Left lung (tissue), 4 donors: ENCODE measurements at regions not wholly inside any gene's neighbourhood (a gene's known extent, or its start where the extent isn't known, plus 50 kb on each side); places are given as distances from the start of the nearest gene placed in this dataset.
A peak's percentile ranks its signal among the peaks of the same experiment; 100 is the strongest.

Source experiments
- ATAC-seq: fragments of 200-7000 bp; cut with Tn5 transposase; one replicate; pipeline ENCODE4 v1.9.1; 2020; ENCODE audit warnings: moderate library complexity
- DNase-seq, 4 donors: peaks; one replicate each; pipeline ENCODE4 v3.0.0-alpha.2; 2013 to 2020
- H3K27ac ChIP-seq, 2 donors: fragments of 200-600 bp; sonication (generic) in 1 of 2; one replicate each; pipeline versions ENCODE4 v1.5.0 to v1.8.0; 2020 to 2021
- H3K27me3 ChIP-seq, 2 donors: fragments of 200-600 bp; sonication (generic) in 1 of 2; one replicate each; pipeline versions ENCODE4 v1.5.0 to v1.8.0; 2020 to 2021
- H3K36me3 ChIP-seq, 2 donors: fragments of 200-600 bp; sonication (generic) in 1 of 2; one replicate each; pipeline versions ENCODE4 v1.5.0 to v1.8.0; 2020 to 2021
- H3K4me1 ChIP-seq, 2 donors: fragments of 200-600 bp; one replicate each; pipeline ENCODE4 v1.8.0; 2021
- H3K4me3 ChIP-seq, 2 donors: fragments of 200-600 bp; sonication (generic) in 1 of 2; one replicate each; pipeline versions ENCODE4 v1.5.0 to v1.8.0; 2020 to 2021; ENCODE audit warnings: mild to moderate bottlenecking in 1 of 2
- H3K9me3 ChIP-seq, 2 donors: fragments of 200-600 bp; sonication (generic) in 1 of 2; one replicate each; pipeline versions ENCODE4 v1.5.0 to v1.8.0; 2020 to 2021
- intact Hi-C, 2 donors: fragments of 100-400 bp; cut with DNase I; formaldehyde crosslinking; loops; one replicate each; pipeline versions ENCODE4 v1.11.2 to v1.14.2; 2022
- TF ChIP-seq, protein P1 (sequence below), 2 donors: fragments of 200-600 bp; sonication (generic) in 1 of 2; IDR thresholded peaks; one replicate each; pipeline versions ENCODE4 v1.5.0 to v1.8.0; 2021; ENCODE audit warnings: antibody characterized with exemption in 2 of 2
- donor health status: DM: no; HTN: yes; CAD: no.
- donor health status: DM: no; HTN: no; CAD: no.

DNA sequence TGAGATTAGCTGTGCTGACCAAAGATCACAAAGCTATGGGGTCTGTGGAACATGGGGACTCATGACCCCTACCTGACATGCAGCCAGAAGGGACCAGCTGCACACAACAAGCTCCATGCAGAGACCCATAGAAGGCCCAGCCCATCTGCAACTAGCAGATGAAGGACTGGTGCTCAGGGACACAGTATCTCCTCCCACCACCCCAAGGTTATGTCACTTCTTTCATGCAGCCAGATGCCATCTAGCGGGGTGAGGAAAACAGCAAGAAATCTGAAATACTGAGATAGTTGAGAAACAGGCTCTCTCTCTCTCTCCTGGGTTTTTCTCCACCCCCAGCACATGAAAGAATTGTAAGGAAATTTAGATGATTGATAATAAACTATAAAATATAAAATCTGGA is 161.3 kb upstream of the DAPK1 start:
- Histone ChIP-seq H3K4me1 (peaks cover 0 to 11% of the 10 kb centered on the region in 2 donors), H3K36me3 (no peaks in the 10 kb centered on the region), H3K4me3 (no peak overlapping the region), H3K27ac (no peak overlapping the region), H3K27me3 (peaks cover 0 to 21% of the 10 kb centered on the region in 2 donors), H3K9me3 (peaks cover 0 to 7% of the 10 kb centered on the region in 2 donors)
- DNase-seq (no peak), ATAC-seq (peak; percentile 22)
- intact Hi-C loops: loop anchor here in 1 of 2 donors (5.0 kb wide), 1 partner anchor 321 kb away; no protein-coding TSS in a partner anchor
- TF ChIP-seq, protein P1, sequence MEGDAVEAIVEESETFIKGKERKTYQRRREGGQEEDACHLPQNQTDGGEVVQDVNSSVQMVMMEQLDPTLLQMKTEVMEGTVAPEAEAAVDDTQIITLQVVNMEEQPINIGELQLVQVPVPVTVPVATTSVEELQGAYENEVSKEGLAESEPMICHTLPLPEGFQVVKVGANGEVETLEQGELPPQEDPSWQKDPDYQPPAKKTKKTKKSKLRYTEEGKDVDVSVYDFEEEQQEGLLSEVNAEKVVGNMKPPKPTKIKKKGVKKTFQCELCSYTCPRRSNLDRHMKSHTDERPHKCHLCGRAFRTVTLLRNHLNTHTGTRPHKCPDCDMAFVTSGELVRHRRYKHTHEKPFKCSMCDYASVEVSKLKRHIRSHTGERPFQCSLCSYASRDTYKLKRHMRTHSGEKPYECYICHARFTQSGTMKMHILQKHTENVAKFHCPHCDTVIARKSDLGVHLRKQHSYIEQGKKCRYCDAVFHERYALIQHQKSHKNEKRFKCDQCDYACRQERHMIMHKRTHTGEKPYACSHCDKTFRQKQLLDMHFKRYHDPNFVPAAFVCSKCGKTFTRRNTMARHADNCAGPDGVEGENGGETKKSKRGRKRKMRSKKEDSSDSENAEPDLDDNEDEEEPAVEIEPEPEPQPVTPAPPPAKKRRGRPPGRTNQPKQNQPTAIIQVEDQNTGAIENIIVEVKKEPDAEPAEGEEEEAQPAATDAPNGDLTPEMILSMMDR (IDR thresholded peaks at IDR 0.05): no peak

DNA sequence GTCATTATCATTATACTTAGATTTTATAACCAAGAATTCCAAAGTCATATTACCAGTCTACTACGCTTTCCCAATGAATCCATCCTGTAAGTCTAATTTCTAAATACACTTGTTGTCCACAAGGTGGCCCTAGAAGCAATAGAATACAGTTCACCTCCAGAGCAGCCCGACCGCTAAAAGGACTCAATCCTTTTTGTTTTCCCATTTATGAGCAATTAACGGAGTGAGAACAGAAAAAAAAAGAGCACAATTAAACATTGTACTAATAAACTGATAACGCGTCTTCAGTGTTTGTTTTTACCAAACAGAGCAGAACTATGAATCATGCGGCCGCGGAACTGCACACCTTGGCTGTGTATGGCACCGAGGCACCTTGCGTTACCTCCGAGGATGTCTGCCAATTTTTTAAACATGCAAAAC is 160.7 kb upstream of the DAPK1 start:
- Histone ChIP-seq H3K9me3 (peaks cover 0 to 2% of the 10 kb centered on the region in 2 donors), H3K36me3 (no peaks in the 10 kb centered on the region), H3K27me3 (peaks cover 0 to 21% of the 10 kb centered on the region in 2 donors), H3K4me1 (peaks cover 0 to 11% of the 10 kb centered on the region in 2 donors), H3K4me3 (peak overlapping the region; percentile 9 to 11), H3K27ac (no peak overlapping the region)
- intact Hi-C loops: loop anchor here in 1 of 2 donors (5.0 kb wide), 1 partner anchor 320 kb away; no protein-coding TSS in a partner anchor
- TF ChIP-seq, protein P1 (IDR thresholded peaks at IDR 0.05): peak; percentile 56 to 59
- ATAC-seq: peak; percentile 95
- peak in 3 of 4 donors; percentile 41 to 89 (median 75) for DNase-seq

DNA sequence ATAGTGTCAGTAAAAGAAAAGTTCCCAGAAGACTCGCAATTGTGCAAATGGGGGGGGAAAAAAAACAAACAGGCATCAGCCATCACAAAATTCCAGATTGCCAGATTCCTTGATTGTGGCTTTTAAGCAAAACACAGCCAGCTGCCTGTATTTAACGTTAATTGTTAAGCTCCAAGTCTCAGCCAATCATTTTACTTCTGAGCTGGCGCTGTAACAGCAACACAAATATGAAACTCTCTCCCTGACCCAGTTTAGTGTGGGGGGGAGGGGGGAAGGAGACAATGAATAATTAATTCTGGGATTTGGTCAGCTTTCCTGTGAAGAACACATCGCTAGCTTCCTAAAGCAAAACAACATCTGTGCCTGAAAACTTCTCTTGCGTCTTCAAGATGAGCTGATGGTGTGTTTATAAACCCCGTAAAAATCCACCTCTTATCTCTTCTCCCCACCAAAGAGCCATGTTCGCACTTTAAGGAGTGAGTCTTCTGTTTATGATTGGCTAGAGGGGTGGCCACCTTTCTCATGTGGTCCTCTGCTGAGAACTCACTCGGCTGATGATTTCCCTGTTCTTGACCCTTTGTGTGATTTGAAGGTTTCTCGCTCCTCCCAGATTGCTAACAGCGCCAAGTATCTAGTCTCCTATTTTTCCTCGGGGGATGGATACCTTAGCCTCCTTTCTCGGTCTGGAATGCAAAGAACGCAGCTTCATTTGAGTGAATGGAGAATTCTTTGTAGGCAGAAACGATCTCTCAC is 160.2 kb upstream of the DAPK1 start:
- intact Hi-C loops: loop anchor here in 1 of 2 donors (5.0 kb wide), 1 partner anchor 320 kb away; no protein-coding TSS in a partner anchor
- Histone ChIP-seq H3K9me3 (no peaks in the 10 kb centered on the region), H3K27ac (no peak overlapping the region), H3K36me3 (no peaks in the 10 kb centered on the region), H3K27me3 (peaks cover 0 to 21% of the 10 kb centered on the region in 2 donors), H3K4me1 (peaks cover 0 to 11% of the 10 kb centered on the region in 2 donors), H3K4me3 (peak overlapping the region; percentile 9 to 11)
- TF ChIP-seq, protein P1 (IDR thresholded peaks at IDR 0.05): no peak
- DNase-seq (peak in 2 of 4 donors; percentile 49 to 55), ATAC-seq (peak; percentile 76)

DNA sequence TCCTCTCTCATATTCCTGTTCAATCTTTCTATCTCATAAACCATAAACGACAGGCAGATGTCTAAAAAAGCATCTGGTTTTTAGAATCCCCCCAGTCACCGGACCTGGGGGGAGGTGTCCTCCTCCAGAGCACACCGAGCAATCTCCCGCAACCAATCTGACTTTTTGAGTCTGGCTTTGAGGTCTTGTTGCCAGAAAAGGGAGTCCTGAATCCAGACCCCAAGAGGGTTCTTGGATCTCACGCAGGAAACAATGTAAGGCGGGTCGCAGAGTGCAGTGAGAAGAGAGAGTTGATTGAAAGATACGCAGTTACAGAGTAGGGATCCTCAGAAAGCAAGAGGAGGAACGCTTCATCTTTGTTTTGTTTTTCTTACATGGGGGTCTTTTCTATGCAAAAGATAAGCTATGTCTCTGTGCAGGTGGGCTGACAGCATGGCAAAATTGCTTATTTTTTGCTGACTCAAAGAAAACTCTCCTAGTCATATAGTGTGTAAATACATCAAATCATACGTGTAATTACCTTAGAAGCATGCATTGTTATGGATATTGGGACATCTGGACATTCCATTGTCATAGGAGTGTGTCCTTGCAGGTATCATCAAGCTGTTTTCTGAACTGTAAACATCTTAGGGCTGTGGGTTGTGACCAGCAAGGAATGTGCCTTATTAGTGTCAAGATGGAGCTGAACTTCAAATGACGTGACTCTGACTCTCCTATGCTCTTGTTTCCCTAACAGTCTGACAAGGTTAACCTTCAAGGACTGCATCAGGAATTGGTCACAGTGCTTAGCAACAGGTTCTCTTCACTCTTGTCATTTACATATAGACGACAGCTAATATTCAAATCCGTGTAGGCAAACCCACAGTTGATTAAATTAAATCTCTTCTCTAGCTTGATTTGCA is 159.3 kb upstream of the DAPK1 start:
- ATAC-seq: no peak
- no peak overlapping the region for H3K27ac ChIP-seq
- peaks cover 0 to 11% of the 10 kb centered on the region in 2 donors for H3K4me1 ChIP-seq
- H3K4me3 ChIP-seq: no peak overlapping the region
- H3K9me3 ChIP-seq: no peaks in the 10 kb centered on the region
- intact Hi-C loops: loop anchor here in 1 of 2 donors (5.0 kb wide), 1 partner anchor 319 kb away; no protein-coding TSS in a partner anchor
- TF ChIP-seq, protein P1 (IDR thresholded peaks at IDR 0.05): no peak
- peaks cover 0 to 21% of the 10 kb centered on the region in 2 donors for H3K27me3 ChIP-seq
- no peak for DNase-seq
- no peaks in the 10 kb centered on the region for H3K36me3 ChIP-seq
